ENCODE measurements at regions not wholly inside any gene's neighbourhood (a gene's known extent, or its start where the extent isn't known, plus 50 kb on each side); places are given as distances from the start of the nearest gene placed in this dataset.
"Not testable (repeated sequence)": the region's sequence is repeated elsewhere in the genome, so short reads cannot be mapped to it uniquely, and the experiment has no call there.

- H3K36me3 Mint-ChIP-seq (ENCODE audit: low read depth): no peaks in the 10 kb centered on the region
- no peak overlapping the region for H3K27ac Mint-ChIP-seq
- ATAC-seq (replicated peaks): peak; percentile 37
- H3K4me3 Mint-ChIP-seq: no peak overlapping the region
- H3K9me3 Mint-ChIP-seq: no peaks in the 10 kb centered on the region
- H3K27me3 Mint-ChIP-seq: peaks cover 4% of the 10 kb centered on the region
- no peaks in the 10 kb centered on the region for H3K4me1 Mint-ChIP-seq
Measured at GRCh38 chr6:133788556-133788955, 100.4 kb upstream of the TCF21 start.

- H3K9me3 Mint-ChIP-seq; H3K4me1 Mint-ChIP-seq; H3K36me3 Mint-ChIP-seq (ENCODE audit: low read depth); H3K4me3 Mint-ChIP-seq; H3K27me3 Mint-ChIP-seq; H3K27ac Mint-ChIP-seq: not testable (repeated sequence)
- ATAC-seq (replicated peaks): peak; percentile 68
Measured at GRCh38 chr6:133789449-133789848, 99.5 kb upstream of the TCF21 start.

GRCh38 chr6:133790756-133791155 lies 98.2 kb upstream of the TCF21 start:
- not testable (repeated sequence) for H3K9me3 Mint-ChIP-seq; ATAC-seq (replicated peaks); H3K4me1 Mint-ChIP-seq; H3K4me3 Mint-ChIP-seq; H3K36me3 Mint-ChIP-seq (ENCODE audit: low read depth); H3K27ac Mint-ChIP-seq; H3K27me3 Mint-ChIP-seq

- not testable (repeated sequence) for H3K4me3 Mint-ChIP-seq; H3K9me3 Mint-ChIP-seq; H3K36me3 Mint-ChIP-seq (ENCODE audit: low read depth); H3K4me1 Mint-ChIP-seq; ATAC-seq (replicated peaks); H3K27me3 Mint-ChIP-seq; H3K27ac Mint-ChIP-seq
Measured at GRCh38 chr6:133795051-133795450, 93.9 kb upstream of the TCF21 start.

GRCh38 chr6:133796235-133796634 lies 92.7 kb upstream of the TCF21 start:
- H3K27me3 Mint-ChIP-seq: peaks cover 3% of the 10 kb centered on the region
- H3K9me3 Mint-ChIP-seq: peaks cover 6% of the 10 kb centered on the region
- no peak overlapping the region for H3K27ac Mint-ChIP-seq
- H3K4me1 Mint-ChIP-seq: no peaks in the 10 kb centered on the region
- H3K4me3 Mint-ChIP-seq: no peak overlapping the region
- no peak for ATAC-seq (replicated peaks)
- H3K36me3 Mint-ChIP-seq (ENCODE audit: low read depth): no peaks in the 10 kb centered on the region

GRCh38 chr6:133799043-133799442 lies 89.9 kb upstream of the TCF21 start:
- no peak for ATAC-seq (replicated peaks)
- no peaks in the 10 kb centered on the region for H3K36me3 Mint-ChIP-seq (ENCODE audit: low read depth)
- peaks cover 6% of the 10 kb centered on the region for H3K9me3 Mint-ChIP-seq
- peaks cover 6% of the 10 kb centered on the region for H3K27me3 Mint-ChIP-seq
- no peak overlapping the region for H3K27ac Mint-ChIP-seq
- no peak overlapping the region for H3K4me3 Mint-ChIP-seq
- no peaks in the 10 kb centered on the region for H3K4me1 Mint-ChIP-seq

GRCh38 chr6:133802861-133803260 lies 86.1 kb upstream of the TCF21 start:
- Mint-ChIP-seq H3K4me1 (no peaks in the 10 kb centered on the region), H3K4me3 (no peak overlapping the region), H3K27ac (no peak overlapping the region), H3K9me3 (peaks cover 5% of the 10 kb centered on the region), H3K27me3 (peaks cover 12% of the 10 kb centered on the region), H3K36me3 (ENCODE audit: low read depth) (no peaks in the 10 kb centered on the region)
- ATAC-seq (replicated peaks): no peak

GRCh38 chr6:133804265-133804664 lies 84.6 kb upstream of the TCF21 start:
- peaks cover 5% of the 10 kb centered on the region for H3K9me3 Mint-ChIP-seq
- peaks cover 12% of the 10 kb centered on the region for H3K27me3 Mint-ChIP-seq
- no peak for ATAC-seq (replicated peaks)
- H3K4me1 Mint-ChIP-seq: no peaks in the 10 kb centered on the region
- no peaks in the 10 kb centered on the region for H3K36me3 Mint-ChIP-seq (ENCODE audit: low read depth)
- H3K27ac Mint-ChIP-seq: no peak overlapping the region
- H3K4me3 Mint-ChIP-seq: no peak overlapping the region

- Mint-ChIP-seq H3K36me3 (ENCODE audit: low read depth) (no peaks in the 10 kb centered on the region), H3K9me3 (peaks cover 5% of the 10 kb centered on the region), H3K27me3 (peaks cover 18% of the 10 kb centered on the region), H3K4me1 (no peaks in the 10 kb centered on the region), H3K4me3 (no peak overlapping the region), H3K27ac (no peak overlapping the region)
- ATAC-seq (replicated peaks): no peak
Measured at GRCh38 chr6:133805876-133806275, 83.0 kb upstream of the TCF21 start.

- H3K27ac Mint-ChIP-seq: no peak overlapping the region
- peaks cover 5% of the 10 kb centered on the region for H3K9me3 Mint-ChIP-seq
- no peak overlapping the region for H3K4me3 Mint-ChIP-seq
- no peaks in the 10 kb centered on the region for H3K36me3 Mint-ChIP-seq (ENCODE audit: low read depth)
- H3K27me3 Mint-ChIP-seq: peaks cover 22% of the 10 kb centered on the region
- no peaks in the 10 kb centered on the region for H3K4me1 Mint-ChIP-seq
- ATAC-seq (replicated peaks): no peak
Measured at GRCh38 chr6:133806382-133807140, 82.4 kb upstream of the TCF21 start.

GRCh38 chr6:133807501-133807900 lies 81.4 kb upstream of the TCF21 start:
- ATAC-seq (replicated peaks): no peak
- peaks cover 22% of the 10 kb centered on the region for H3K27me3 Mint-ChIP-seq
- H3K4me3 Mint-ChIP-seq: no peak overlapping the region
- H3K36me3 Mint-ChIP-seq (ENCODE audit: low read depth): no peaks in the 10 kb centered on the region
- peaks cover 5% of the 10 kb centered on the region for H3K9me3 Mint-ChIP-seq
- H3K4me1 Mint-ChIP-seq: no peaks in the 10 kb centered on the region
- no peak overlapping the region for H3K27ac Mint-ChIP-seq

- Mint-ChIP-seq H3K4me1 (no peaks in the 10 kb centered on the region), H3K36me3 (ENCODE audit: low read depth) (no peaks in the 10 kb centered on the region), H3K4me3 (no peak overlapping the region), H3K27me3 (peaks cover 23% of the 10 kb centered on the region), H3K27ac (no peak overlapping the region), H3K9me3 (peaks cover 5% of the 10 kb centered on the region)
- ATAC-seq (replicated peaks): no peak
Measured at GRCh38 chr6:133809406-133809805, 79.5 kb upstream of the TCF21 start.

- Mint-ChIP-seq H3K27me3 (peaks cover 19% of the 10 kb centered on the region), H3K27ac (no peak overlapping the region), H3K4me3 (no peak overlapping the region), H3K9me3 (no peaks in the 10 kb centered on the region), H3K4me1 (no peaks in the 10 kb centered on the region), H3K36me3 (ENCODE audit: low read depth) (no peaks in the 10 kb centered on the region)
- ATAC-seq (replicated peaks): no peak
Measured at GRCh38 chr6:133811557-133811956, 77.4 kb upstream of the TCF21 start.

- H3K27ac Mint-ChIP-seq; H3K4me1 Mint-ChIP-seq; H3K36me3 Mint-ChIP-seq (ENCODE audit: low read depth): not testable (repeated sequence)
Measured at GRCh38 chr6:133812446-133812845, 76.5 kb upstream of the TCF21 start.

GRCh38 chr6:133814238-133814637 lies 74.7 kb upstream of the TCF21 start:
- Mint-ChIP-seq H3K4me1 (no peaks in the 10 kb centered on the region), H3K36me3 (ENCODE audit: low read depth) (no peaks in the 10 kb centered on the region), H3K27me3 (peaks cover 22% of the 10 kb centered on the region), H3K9me3 (no peaks in the 10 kb centered on the region), H3K27ac (no peak overlapping the region), H3K4me3 (no peak overlapping the region)
- no peak for ATAC-seq (replicated peaks)

More at GRCh38 chr6:133812446-133812845, 76.5 kb upstream of the TCF21 start:
- H3K27me3 Mint-ChIP-seq: peaks cover 19% of the 10 kb centered on the region
- not testable (repeated sequence) for ATAC-seq (replicated peaks); H3K9me3 Mint-ChIP-seq; H3K4me3 Mint-ChIP-seq

- ATAC-seq (replicated peaks): peak; percentile 59
- no peaks in the 10 kb centered on the region for H3K9me3 Mint-ChIP-seq
- H3K27me3 Mint-ChIP-seq: peaks cover 21% of the 10 kb centered on the region
- H3K36me3 Mint-ChIP-seq (ENCODE audit: low read depth): no peaks in the 10 kb centered on the region
- no peak overlapping the region for H3K27ac Mint-ChIP-seq
- H3K4me1 Mint-ChIP-seq: no peaks in the 10 kb centered on the region
- no peak overlapping the region for H3K4me3 Mint-ChIP-seq
Measured at GRCh38 chr6:133814797-133815196, 74.1 kb upstream of the TCF21 start.
